ENCODE measurements at regions not wholly inside any gene's neighbourhood (a gene's known extent, or its start where the extent isn't known, plus 50 kb on each side); places are given as distances from the start of the nearest gene placed in this dataset.

- Histone ChIP-seq H3K23ac (ENCODE audit: low read depth, low read length) (no peak overlapping the region), H3K18ac (ENCODE audit: low read depth, low read length) (no peak overlapping the region), H2AK5ac (ENCODE audit: low read depth, low read length) (no peak overlapping the region), H3K56ac (ENCODE audit: extremely low read depth, insufficient read depth, low read length) (no peak overlapping the region), H3K4me2 (ENCODE audit: low read depth, low read length) (no peak overlapping the region), H4K91ac (ENCODE audit: insufficient read depth, low read depth, low read length) (no peak overlapping the region), H3K4me1 (ENCODE audit: control insufficient read depth, insufficient read depth, low read length) (no peaks in the 10 kb centered on the region), H3K27me3 (ENCODE audit: control insufficient read depth, insufficient read depth, low read length) (no peaks in the 10 kb centered on the region), H4K8ac (ENCODE audit: low read depth in 2 of 2, low read length in 2 of 2) (no peak overlapping the region), H3K14ac (replicated peaks; ENCODE audit: low read depth, low read length) (no peak overlapping the region), H3K9me3 (ENCODE audit: control insufficient read depth, insufficient read depth, low read length) (peaks cover 8% of the 10 kb centered on the region), H2AK9ac (replicated peaks; ENCODE audit: low read depth, low read length, poor library complexity) (no peak overlapping the region), H3K9me1 (ENCODE audit: insufficient read depth, low read length) (no peaks in the 10 kb centered on the region), H2BK15ac (ENCODE audit: low read depth, low read length) (no peak overlapping the region), H2BK120ac (ENCODE audit: low read depth, low read length) (no peak overlapping the region), H4K20me1 (ENCODE audit: insufficient read depth, low read length) (no peaks in the 10 kb centered on the region), H2BK20ac (ENCODE audit: low read depth, low read length) (no peak overlapping the region), H2BK5ac (ENCODE audit: low read depth, low read length, poor library complexity, severe bottlenecking) (no peak overlapping the region), H4K5ac (ENCODE audit: low read depth, low read length) (no peak overlapping the region), H3K9ac (ENCODE audit: low read depth, low read length) (no peak overlapping the region), H3K36me3 (ENCODE audit: control insufficient read depth, insufficient read depth, low read length) (no peaks in the 10 kb centered on the region), H3K4ac (ENCODE audit: low read depth, low read length) (no peak overlapping the region), H2AFZ (replicated peaks; ENCODE audit: low read length, poor library complexity) (no peak overlapping the region), H3K4me3 (ENCODE audit: insufficient read depth, low read depth, low read length) (no peak overlapping the region), H3K79me1 (ENCODE audit: low read depth in 1 of 2, low read length in 2 of 2) (no peaks in the 10 kb centered on the region), H3K27ac (ENCODE audit: insufficient read depth, low read length) (no peak overlapping the region)
- ChIA-PET POLR2A (ENCODE audit: unreplicated experiment) (no interaction called here), CTCF (no interaction called here)
- DNase-seq (no peak), ATAC-seq (ENCODE audit: low read depth) (no peak)
- dilution Hi-C loops (cut with HindIII; ENCODE audit: low sequenced_read_pairs, unreplicated experiment) (no loop called here), intact Hi-C loops (cut with micrococcal nuclease) (no loop called here), in situ Hi-C loops (cut with MboI; ENCODE audit: low sequenced_read_pairs) (no loop called here)
- no TSS peak for BruUV-seq (replicated peaks)
- TF ChIP-seq CHD1 (IDR thresholded peaks at IDR 0.05; ENCODE audit: low read depth, low read length) = no peak
- no peak for TF ChIP-seq MAZ (IDR thresholded peaks at IDR 0.05; ENCODE audit: borderline replicate concordance, low read depth, low read length)
- no peak for TF ChIP-seq MAFK (IDR thresholded peaks at IDR 0.05; ENCODE audit: low read depth, low read length)
- TF ChIP-seq RCOR1 (IDR thresholded peaks at IDR 0.05; ENCODE audit: insufficient replicate concordance, low read length) = no peak
- no CpG with 5 or more reads among the region's 1 CpG for WGBS, 2 experiments (ENCODE audit: extremely low coverage in 2 of 2, insufficient read length in 1 of 2)
Observed at GRCh38 chr7:10707519-10707918, 266.2 kb upstream of the PHF14 start.

All from IMR-90 (cell line).